ENCODE measurements at regions not wholly inside any gene's neighbourhood (a gene's known extent, or its start where the extent isn't known, plus 50 kb on each side); places are given as distances from the start of the nearest gene placed in this dataset.

- no peak for DNase-seq
Measured at GRCh38 chr20:57909763-57910331, 200.0 kb upstream of the PMEPA1 start.

- DNase-seq, result no peak
Measured at GRCh38 chr20:57908704-57909630, 199.2 kb upstream of the PMEPA1 start.

DNA sequence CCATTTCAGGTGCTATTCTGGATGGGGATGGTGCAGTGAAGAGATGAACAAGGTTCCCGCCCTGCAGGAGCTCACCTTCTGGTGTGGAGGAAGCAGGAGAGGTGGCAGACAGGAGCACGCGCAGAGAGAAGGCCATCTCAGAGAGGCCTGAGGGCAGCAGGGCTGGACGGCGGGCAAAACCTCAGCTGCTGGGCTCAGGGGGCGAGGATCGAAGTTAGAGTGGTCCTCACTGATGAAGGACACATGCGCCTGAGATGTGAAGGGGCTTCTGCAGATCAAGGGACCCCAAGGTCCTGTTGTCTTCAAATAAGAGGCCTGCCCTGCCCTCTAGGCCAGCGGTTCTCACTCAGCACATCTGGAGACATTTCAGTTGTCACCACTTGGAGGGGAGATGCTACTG, 198.4 kb upstream of the PMEPA1 start:
- DNase-seq, result no peak

GRCh38 chr20:57907131-57908000, 197.6 kb upstream of the PMEPA1 start:
- DNase-seq, result no peak

DNA sequence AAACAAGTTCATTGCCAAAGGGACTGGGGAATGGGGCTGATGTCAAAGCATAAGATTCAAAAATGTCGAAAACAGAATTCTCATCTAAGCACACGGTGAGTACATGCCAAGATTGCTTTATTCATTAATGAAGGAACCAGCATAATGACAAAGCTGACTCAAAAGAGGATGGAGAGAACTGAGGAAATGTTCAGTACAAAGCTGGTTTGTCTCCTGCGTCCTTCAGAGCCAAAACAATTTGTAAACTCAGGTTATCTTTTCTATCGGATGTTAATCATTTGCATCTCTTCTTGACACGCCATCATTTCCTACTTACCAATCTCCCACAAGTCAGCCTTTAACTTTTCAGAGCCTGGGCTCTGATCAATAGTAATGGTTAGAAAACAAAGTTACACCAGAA, 195.6 kb upstream of the PMEPA1 start:
- no peak for DNase-seq

- DNase-seq, result no peak
Measured at GRCh38 chr20:57904314-57905105, 194.7 kb upstream of the PMEPA1 start.

DNA sequence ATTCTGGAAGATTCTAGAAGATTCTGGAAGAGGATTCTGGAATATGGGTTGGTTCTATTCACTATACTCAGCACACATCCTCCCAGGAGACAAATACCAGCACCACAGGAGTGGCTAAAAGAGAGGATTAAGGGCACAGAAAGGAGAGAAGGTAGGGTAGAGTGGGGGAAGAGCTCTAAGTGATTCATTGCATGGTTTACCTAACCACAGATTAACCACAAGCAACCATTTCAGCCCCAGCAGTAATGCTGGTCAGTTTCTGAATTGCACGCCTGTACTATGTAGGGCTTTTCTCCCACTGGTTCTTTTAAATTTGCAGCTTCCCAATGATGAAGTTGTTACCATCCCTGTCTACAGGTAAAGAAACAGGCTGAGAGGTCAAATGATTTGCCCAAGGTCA, 192.7 kb upstream of the PMEPA1 start:
- DNase-seq, result no peak

GRCh38 chr20:57901526-57901925, 191.7 kb upstream of the PMEPA1 start:
- no peak for DNase-seq

GRCh38 chr20:57900226-57900905, 190.6 kb upstream of the PMEPA1 start:
- no peak for DNase-seq

DNA sequence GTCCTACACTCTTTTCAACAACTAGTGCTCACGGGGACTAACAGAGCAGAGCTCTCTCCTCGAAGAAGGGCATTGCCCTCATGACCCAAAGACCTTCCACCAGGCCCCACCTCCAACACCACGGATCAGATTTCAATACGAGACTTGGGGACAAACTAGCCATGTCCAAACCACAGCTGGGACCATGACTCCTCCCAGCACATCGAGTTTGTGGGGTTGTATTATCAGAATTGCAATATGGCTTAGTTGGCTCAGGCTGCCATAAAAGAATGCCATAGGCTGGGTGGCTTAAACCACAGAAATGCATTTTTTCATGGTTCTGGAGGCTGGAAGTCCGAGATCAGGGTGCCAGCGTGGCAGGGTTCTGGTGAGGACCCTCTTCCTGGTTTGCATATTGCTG, 189.7 kb upstream of the PMEPA1 start:
- DNase-seq, result no peak

DNA sequence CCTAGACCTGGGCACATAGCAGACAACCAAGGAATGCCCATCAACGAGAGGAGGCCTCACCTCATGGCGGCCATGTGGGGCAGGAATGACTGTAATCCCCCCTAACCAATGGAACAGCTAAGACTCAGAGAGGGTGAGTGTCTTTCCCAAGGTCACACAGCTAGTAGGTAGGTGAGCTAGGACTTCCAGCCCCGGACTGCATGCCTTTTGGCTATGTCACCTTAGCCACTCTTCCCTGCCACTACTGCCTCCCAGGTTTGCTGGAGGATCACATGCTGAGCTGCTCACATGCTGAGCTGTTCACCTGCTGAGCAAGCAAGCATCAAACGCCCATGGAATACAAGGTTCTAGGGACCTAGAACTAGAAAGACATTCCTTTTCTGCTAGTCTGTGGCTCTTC, 188.5 kb upstream of the PMEPA1 start:
- no peak for DNase-seq

DNA sequence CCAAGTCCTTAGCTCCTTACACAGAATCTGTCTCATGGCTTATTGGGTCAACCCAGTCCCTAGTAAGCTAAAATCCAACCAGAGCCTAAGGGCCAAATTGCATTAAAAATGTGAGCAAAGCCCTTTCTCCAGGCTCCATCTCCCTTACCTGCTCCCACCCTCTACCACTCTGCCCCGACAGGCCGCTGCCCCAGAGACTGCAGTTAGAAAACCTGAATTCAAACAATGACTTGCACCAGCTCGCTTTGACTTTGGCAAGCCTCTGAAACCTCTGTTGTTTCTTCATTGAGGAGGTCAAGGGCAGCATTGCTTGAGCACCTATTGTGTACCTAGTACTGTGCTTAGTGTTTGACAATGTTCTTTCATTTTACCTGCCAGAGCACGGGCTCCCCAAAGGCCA, 188.1 kb upstream of the PMEPA1 start:
- DNase-seq, result no peak

GRCh38 chr20:57897156-57897874, 187.5 kb upstream of the PMEPA1 start:
- DNase-seq, result no peak

GRCh38 chr20:57896563-57896962, 186.7 kb upstream of the PMEPA1 start:
- no peak for DNase-seq

DNA sequence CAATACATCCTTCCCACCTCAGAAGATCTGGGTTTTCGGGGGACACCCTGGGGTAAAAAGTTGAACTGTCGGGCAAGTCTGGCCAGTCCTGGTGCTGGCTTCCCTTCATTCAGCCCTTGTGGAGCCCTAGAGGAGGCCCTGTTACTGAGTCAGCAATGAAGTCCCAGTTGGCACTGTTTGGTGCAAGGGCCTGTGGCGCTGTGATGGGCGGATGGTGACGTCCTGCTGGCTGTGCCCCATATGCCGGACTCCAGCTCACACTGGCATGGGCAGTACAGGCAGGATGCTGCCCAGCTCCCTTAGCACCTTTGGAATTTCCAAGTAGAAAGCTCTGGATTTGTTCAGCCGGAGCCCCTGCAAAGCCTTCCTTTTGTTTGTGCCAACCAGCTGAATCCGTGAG, 186.2 kb upstream of the PMEPA1 start:
- DNase-seq, result no peak

- no peak for DNase-seq
Measured at GRCh38 chr20:57895161-57895855, 185.5 kb upstream of the PMEPA1 start.

DNA sequence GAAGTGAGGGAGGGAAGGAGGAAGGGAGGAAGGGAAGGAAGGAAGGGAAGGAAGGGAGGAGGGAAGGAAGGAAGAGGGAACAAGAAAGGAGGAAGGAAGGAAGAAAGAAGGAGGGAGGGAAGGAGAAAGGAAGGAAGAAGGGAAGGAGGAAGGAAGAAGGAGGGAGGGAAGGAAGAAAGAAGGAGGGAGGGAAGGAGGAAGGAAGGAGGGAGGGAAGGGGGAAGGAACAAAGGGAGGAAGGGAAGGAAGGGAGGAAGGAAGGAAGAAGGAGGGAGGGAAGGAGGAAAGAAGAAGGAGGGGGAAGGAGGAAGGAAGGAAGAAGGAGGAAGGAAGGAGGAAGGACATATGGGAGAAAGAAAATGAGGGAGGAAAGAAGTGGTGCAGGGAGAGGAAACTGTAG, 184.7 kb upstream of the PMEPA1 start:
- no peak for DNase-seq

GRCh38 chr20:57894096-57894495, 184.3 kb upstream of the PMEPA1 start:
- DNase-seq, result no peak

DNA sequence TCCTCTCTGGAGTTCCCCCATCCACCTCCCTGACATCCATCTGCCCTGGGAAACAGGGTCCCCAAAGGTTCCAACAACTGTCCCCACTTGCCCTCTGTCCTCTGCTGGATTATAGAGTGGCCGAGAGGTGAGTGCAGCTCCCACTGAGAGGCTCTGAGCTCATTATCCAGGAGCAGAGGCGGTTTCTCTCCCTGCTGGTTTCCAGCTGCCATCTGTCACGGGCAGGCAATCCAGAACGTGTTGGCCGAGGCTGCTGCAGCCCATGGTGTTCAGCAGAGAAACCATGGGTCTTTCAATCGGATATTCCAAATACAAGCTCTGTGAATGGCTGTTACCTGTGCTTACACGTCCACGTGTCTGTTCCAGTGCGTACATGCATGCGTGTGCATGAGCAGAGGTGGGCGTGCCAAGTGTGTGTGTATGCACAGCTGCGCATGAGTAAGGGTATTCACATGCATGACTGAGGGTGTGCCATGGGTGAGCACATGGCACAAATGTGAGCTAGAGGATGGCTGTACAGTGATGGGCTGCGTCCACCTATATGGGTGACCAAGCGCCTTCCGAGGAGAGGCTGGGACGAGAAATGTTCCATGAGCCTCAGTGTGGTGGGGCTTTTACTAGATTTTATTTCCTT, 183.7 kb upstream of the PMEPA1 start:
- no peak for DNase-seq

- DNase-seq, result no peak
Measured at GRCh38 chr20:57892471-57892870, 182.7 kb upstream of the PMEPA1 start.

Measured in CD4-positive, alpha-beta T cell treated with Interleukin-17A for 1 hour (primary cell).